ENCODE measurements at regions not wholly inside any gene's neighbourhood (a gene's known extent, or its start where the extent isn't known, plus 50 kb on each side); places are given as distances from the start of the nearest gene placed in this dataset.

DNA sequence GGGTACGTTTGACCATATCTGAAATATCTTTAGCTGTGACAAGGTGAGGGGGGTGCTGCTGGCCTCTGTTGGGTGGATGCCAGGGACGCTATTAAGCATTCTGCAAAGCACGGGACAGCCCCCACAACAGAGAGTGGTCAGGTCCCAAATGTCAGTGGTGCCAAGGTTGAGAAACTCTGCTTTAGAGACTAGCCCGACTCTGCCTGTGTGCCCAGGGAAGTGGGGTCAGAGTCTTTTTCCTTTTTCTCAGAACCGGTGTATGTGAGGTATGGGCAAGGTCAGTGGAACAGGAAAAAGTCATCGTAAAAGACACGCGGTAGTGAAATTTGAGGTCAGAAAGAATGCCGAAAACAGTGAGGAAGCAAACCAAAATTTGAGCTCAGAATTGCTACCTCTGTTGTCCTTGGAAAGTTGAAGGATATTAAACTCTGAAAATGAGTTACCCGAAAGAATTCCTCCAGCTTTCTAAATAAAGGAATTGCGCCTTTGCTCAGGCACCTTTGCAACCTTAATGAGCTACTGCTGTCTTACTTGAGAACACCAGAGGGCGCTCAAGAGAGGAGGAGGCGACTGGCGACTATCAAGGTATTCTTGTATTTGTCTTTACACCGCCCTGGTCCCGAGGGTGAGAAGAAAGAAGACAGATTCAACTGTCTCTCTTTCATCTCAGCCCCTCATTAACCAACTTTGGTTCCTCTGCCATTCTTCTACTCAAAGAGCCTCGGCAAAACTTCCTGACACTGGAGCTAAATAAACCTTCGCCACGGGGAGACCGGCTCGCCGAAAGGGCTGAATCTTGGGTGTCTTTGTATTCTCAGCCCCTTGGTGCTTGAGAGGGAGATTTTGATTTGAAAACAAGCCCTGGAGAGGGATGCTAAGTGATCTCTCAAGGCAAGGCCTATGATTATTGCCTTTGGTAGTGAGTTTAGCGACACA lies 85.4 kb upstream of the OLIG2 start:
- Mint-ChIP-seq H3K36me3 (no peaks in the 10 kb centered on the region), H3K4me1 (ENCODE audit: low read depth) (no peaks in the 10 kb centered on the region), H3K4me3 (peak overlapping the region; percentile 7), H3K9me3 (ENCODE audit: low read depth) (no peaks in the 10 kb centered on the region), H3K27ac (no peak overlapping the region), H3K27me3 (no peaks in the 10 kb centered on the region)

DNA sequence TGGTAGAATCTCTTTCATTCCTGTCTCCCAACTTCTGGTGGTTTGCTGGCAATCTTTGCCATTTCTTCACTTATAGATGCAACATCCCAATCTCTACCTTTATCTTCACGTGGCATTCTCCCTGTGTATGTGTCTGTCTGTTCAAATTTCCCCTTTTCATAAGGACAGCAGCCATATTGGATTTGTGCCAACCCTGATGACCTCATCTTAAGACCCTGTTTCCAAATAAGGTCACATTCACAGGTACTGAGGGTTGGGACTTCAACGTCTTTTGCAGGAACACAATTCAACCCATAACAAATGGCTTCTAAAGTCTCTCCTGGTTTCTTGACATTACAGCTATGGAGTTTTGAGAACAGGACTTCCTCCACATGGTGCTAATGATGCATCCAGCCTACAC lies 84.5 kb upstream of the OLIG2 start:
- H3K36me3 Mint-ChIP-seq = no peaks in the 10 kb centered on the region
- no peak overlapping the region for H3K27ac Mint-ChIP-seq
- no peaks in the 10 kb centered on the region for H3K27me3 Mint-ChIP-seq
- H3K4me3 Mint-ChIP-seq = no peak overlapping the region
- no peaks in the 10 kb centered on the region for H3K9me3 Mint-ChIP-seq (ENCODE audit: low read depth)
- no peaks in the 10 kb centered on the region for H3K4me1 Mint-ChIP-seq (ENCODE audit: low read depth)

DNA sequence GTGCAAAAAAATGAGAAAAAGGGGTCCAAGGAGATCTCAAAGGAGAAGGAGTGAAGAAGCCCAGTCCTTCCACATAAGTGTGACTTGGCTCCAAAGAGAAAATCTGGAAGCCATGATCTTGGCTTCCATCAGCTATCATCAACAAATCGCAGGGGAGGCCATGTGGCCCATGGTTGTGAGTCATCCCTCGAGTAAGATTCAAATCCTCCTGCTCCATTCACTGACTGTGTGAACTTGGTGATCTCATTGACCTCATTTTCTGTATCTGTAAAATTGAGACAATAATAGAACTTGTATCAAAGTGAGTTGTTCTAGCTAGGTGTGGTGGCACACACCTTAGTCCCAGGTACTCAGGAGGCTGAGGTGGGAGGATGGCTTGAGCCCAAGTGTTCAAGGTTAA lies 79.1 kb upstream of the OLIG2 start:
- Mint-ChIP-seq H3K9me3 (ENCODE audit: low read depth) (no peaks in the 10 kb centered on the region), H3K27ac (no peak overlapping the region), H3K4me1 (ENCODE audit: low read depth) (no peaks in the 10 kb centered on the region), H3K36me3 (no peaks in the 10 kb centered on the region), H3K4me3 (no peak overlapping the region), H3K27me3 (no peaks in the 10 kb centered on the region)

GRCh38 chr21:32947736-32948135 lies 78.0 kb upstream of the OLIG2 start:
- no peaks in the 10 kb centered on the region for H3K4me1 Mint-ChIP-seq (ENCODE audit: low read depth)
- no peak overlapping the region for H3K27ac Mint-ChIP-seq

GRCh38 chr21:32949701-32950100 lies 76.0 kb upstream of the OLIG2 start:
- no peak overlapping the region for H3K27ac Mint-ChIP-seq
- H3K27me3 Mint-ChIP-seq = peaks cover 14% of the 10 kb centered on the region
- H3K9me3 Mint-ChIP-seq (ENCODE audit: low read depth) = no peaks in the 10 kb centered on the region
- no peaks in the 10 kb centered on the region for H3K4me1 Mint-ChIP-seq (ENCODE audit: low read depth)
- no peaks in the 10 kb centered on the region for H3K36me3 Mint-ChIP-seq
- H3K4me3 Mint-ChIP-seq = no peak overlapping the region

More at GRCh38 chr21:32947736-32948135, 78.0 kb upstream of the OLIG2 start:
- H3K9me3 Mint-ChIP-seq (ENCODE audit: low read depth) = no peaks in the 10 kb centered on the region
- H3K4me3 Mint-ChIP-seq = no peak overlapping the region
- peaks cover 6% of the 10 kb centered on the region for H3K27me3 Mint-ChIP-seq
- H3K36me3 Mint-ChIP-seq = no peaks in the 10 kb centered on the region

DNA sequence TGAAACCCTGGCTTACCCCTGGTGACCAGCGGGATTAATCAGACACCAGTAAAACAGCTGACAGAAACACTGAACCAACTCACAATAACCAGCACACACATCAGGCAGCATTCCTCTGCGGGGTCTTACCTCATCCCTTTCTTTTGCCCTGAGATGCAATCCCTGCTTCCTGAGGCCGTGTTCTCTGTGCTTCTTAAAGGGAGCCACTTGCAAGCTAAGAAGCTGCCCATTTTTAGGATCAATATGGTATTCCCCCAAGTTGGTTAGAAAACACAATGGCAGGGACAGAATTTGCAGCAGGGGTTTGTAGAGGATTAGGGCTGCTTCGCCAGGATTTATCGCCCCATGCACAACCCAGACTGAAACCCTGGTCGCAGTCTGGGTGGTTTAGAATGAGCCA lies 74.7 kb upstream of the OLIG2 start:
- Mint-ChIP-seq H3K27ac (no peak overlapping the region), H3K9me3 (ENCODE audit: low read depth) (no peaks in the 10 kb centered on the region), H3K36me3 (no peaks in the 10 kb centered on the region), H3K4me3 (no peak overlapping the region), H3K27me3 (peaks cover 21% of the 10 kb centered on the region), H3K4me1 (ENCODE audit: low read depth) (peaks cover 3% of the 10 kb centered on the region)

- Mint-ChIP-seq H3K27ac (no peak overlapping the region), H3K9me3 (ENCODE audit: low read depth) (no peaks in the 10 kb centered on the region), H3K27me3 (peaks cover 34% of the 10 kb centered on the region), H3K4me1 (ENCODE audit: low read depth) (peaks cover 3% of the 10 kb centered on the region), H3K36me3 (no peaks in the 10 kb centered on the region), H3K4me3 (no peak overlapping the region)
Measured at GRCh38 chr21:32954353-32954752, 71.4 kb upstream of the OLIG2 start.

GRCh38 chr21:32955311-32956060 lies 70.2 kb upstream of the OLIG2 start:
- no peaks in the 10 kb centered on the region for H3K9me3 Mint-ChIP-seq (ENCODE audit: low read depth)
- H3K4me3 Mint-ChIP-seq = no peak overlapping the region
- no peaks in the 10 kb centered on the region for H3K36me3 Mint-ChIP-seq
- H3K27me3 Mint-ChIP-seq = peaks cover 42% of the 10 kb centered on the region
- H3K27ac Mint-ChIP-seq = no peak overlapping the region
- H3K4me1 Mint-ChIP-seq (ENCODE audit: low read depth) = peaks cover 3% of the 10 kb centered on the region

GRCh38 chr21:32956061-32956656 lies 69.6 kb upstream of the OLIG2 start:
- Mint-ChIP-seq H3K4me1 (ENCODE audit: low read depth) (peaks cover 3% of the 10 kb centered on the region), H3K9me3 (ENCODE audit: low read depth) (no peaks in the 10 kb centered on the region), H3K27me3 (peaks cover 47% of the 10 kb centered on the region), H3K36me3 (no peaks in the 10 kb centered on the region), H3K4me3 (no peak overlapping the region), H3K27ac (no peak overlapping the region)

DNA sequence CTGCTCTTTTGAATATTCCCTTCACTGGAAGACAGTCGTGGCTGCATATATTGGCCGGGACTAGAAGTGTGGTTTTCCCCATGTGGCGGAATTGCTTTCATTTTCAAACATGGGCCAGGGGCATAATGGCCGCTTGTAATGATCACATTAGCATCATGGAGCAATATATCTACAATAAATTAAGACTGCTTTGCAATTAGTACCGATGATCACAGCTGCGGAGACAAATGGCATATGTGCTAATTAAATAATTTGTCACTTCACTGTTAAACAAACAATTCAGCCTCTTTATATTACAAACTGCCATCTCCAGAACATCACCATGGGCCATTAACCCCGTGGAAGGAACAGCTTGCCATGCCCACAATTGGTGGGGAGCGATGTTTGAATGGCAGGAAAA lies 68.2 kb upstream of the OLIG2 start:
- no peaks in the 10 kb centered on the region for H3K9me3 Mint-ChIP-seq (ENCODE audit: low read depth)
- no peaks in the 10 kb centered on the region for H3K36me3 Mint-ChIP-seq
- peaks cover 3% of the 10 kb centered on the region for H3K4me1 Mint-ChIP-seq (ENCODE audit: low read depth)
- H3K4me3 Mint-ChIP-seq = no peak overlapping the region
- H3K27ac Mint-ChIP-seq = no peak overlapping the region
- H3K27me3 Mint-ChIP-seq = peaks cover 44% of the 10 kb centered on the region

GRCh38 chr21:32958288-32959002 lies 67.3 kb upstream of the OLIG2 start:
- no peak overlapping the region for H3K4me3 Mint-ChIP-seq
- peaks cover 46% of the 10 kb centered on the region for H3K27me3 Mint-ChIP-seq
- no peaks in the 10 kb centered on the region for H3K9me3 Mint-ChIP-seq (ENCODE audit: low read depth)
- no peaks in the 10 kb centered on the region for H3K36me3 Mint-ChIP-seq
- peaks cover 3% of the 10 kb centered on the region for H3K4me1 Mint-ChIP-seq (ENCODE audit: low read depth)
- H3K27ac Mint-ChIP-seq = no peak overlapping the region

DNA sequence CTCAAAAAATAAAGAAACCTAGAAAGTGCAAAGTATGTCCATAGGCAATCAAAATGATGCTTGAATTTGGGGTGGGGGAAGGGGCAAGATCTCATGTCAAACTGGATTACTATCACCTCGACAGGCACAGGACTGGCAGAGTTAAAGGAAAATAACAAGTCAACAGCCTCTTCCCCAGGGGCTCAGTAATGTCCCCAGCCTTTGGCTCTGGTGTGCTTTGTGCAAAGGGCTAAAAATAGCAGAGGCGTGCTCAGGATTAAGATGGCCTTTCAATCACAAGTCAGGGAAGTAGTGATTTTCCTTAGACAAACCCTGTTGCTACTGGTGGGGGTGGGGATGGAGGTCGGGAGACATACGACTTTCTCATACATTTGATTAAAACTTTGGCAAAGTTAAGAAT lies 63.5 kb upstream of the OLIG2 start:
- H3K9me3 Mint-ChIP-seq (ENCODE audit: low read depth) = no peaks in the 10 kb centered on the region
- peaks cover 25% of the 10 kb centered on the region for H3K27me3 Mint-ChIP-seq
- no peaks in the 10 kb centered on the region for H3K36me3 Mint-ChIP-seq
- no peak overlapping the region for H3K4me3 Mint-ChIP-seq
- H3K4me1 Mint-ChIP-seq (ENCODE audit: low read depth) = no peaks in the 10 kb centered on the region
- no peak overlapping the region for H3K27ac Mint-ChIP-seq

- no peak overlapping the region for H3K27ac Mint-ChIP-seq
- no peak overlapping the region for H3K4me3 Mint-ChIP-seq
- peaks cover 11% of the 10 kb centered on the region for H3K27me3 Mint-ChIP-seq
- no peaks in the 10 kb centered on the region for H3K36me3 Mint-ChIP-seq
- H3K4me1 Mint-ChIP-seq (ENCODE audit: low read depth) = no peaks in the 10 kb centered on the region
- no peaks in the 10 kb centered on the region for H3K9me3 Mint-ChIP-seq (ENCODE audit: low read depth)
Measured at GRCh38 chr21:32965129-32965680, 60.5 kb upstream of the OLIG2 start.

DNA sequence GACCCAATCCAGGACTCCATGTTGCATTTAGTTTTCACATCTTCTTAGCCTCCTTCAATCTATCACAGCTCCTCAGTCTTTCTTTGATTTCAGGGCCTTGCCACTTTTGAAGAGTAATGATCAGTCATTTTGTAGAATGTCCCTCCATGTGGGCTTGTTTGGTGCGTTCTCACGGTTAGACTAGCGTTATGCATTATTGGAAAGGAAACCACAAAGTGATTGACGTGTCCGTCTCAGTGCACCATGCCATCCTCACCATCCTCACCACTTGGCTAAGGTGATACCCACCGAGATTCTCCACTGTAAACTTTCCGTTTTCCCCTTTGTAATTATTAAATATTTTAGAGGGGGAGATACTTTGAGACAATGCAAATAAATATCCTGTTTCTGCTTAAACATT lies 59.6 kb upstream of the OLIG2 start:
- peaks cover 6% of the 10 kb centered on the region for H3K27me3 Mint-ChIP-seq
- no peaks in the 10 kb centered on the region for H3K9me3 Mint-ChIP-seq (ENCODE audit: low read depth)
- no peaks in the 10 kb centered on the region for H3K4me1 Mint-ChIP-seq (ENCODE audit: low read depth)
- H3K36me3 Mint-ChIP-seq = no peaks in the 10 kb centered on the region
- H3K4me3 Mint-ChIP-seq = no peak overlapping the region
- H3K27ac Mint-ChIP-seq = no peak overlapping the region
